VCaP (cell line): ENCODE measurements at regions not wholly inside any gene's neighbourhood (a gene's known extent, or its start where the extent isn't known, plus 50 kb on each side); places are given as distances from the start of the nearest gene placed in this dataset.

Source experiments
- H3K27ac ChIP-seq: fragments of 450-650 bp; 2 replicates; pipeline ENCODE4 v1.5.1; 2017
- TF ChIP-seq, protein P1 (sequence below): fragments of 450-650 bp; conservative IDR thresholded peaks from 2 replicates; pipeline ENCODE4 v1.5.1; 2017; ENCODE audit warnings: mild to moderate bottlenecking, moderate library complexity

DNA sequence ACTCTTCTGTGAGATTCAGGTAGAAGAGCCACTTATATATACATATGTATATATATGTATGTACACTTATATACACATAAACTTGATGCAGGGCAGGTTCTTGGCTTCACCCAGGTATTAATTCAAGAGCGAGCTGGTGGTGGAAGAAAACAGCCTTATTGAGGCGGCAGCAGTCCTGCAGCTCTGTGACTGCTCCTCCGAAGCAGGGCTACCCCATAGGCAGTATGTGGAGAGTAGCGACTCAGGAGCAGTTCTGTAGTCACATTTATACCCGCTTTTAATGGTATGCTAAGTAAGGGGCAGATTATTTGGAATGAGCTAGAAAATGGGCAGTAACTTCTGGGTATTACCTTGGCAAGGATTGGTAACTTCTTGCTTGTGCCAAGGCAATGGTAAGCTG, 280.6 kb upstream of the TFPI start:
- H3K27ac ChIP-seq: no peak overlapping the region
- TF ChIP-seq, protein P1, sequence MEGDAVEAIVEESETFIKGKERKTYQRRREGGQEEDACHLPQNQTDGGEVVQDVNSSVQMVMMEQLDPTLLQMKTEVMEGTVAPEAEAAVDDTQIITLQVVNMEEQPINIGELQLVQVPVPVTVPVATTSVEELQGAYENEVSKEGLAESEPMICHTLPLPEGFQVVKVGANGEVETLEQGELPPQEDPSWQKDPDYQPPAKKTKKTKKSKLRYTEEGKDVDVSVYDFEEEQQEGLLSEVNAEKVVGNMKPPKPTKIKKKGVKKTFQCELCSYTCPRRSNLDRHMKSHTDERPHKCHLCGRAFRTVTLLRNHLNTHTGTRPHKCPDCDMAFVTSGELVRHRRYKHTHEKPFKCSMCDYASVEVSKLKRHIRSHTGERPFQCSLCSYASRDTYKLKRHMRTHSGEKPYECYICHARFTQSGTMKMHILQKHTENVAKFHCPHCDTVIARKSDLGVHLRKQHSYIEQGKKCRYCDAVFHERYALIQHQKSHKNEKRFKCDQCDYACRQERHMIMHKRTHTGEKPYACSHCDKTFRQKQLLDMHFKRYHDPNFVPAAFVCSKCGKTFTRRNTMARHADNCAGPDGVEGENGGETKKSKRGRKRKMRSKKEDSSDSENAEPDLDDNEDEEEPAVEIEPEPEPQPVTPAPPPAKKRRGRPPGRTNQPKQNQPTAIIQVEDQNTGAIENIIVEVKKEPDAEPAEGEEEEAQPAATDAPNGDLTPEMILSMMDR: no peak

DNA sequence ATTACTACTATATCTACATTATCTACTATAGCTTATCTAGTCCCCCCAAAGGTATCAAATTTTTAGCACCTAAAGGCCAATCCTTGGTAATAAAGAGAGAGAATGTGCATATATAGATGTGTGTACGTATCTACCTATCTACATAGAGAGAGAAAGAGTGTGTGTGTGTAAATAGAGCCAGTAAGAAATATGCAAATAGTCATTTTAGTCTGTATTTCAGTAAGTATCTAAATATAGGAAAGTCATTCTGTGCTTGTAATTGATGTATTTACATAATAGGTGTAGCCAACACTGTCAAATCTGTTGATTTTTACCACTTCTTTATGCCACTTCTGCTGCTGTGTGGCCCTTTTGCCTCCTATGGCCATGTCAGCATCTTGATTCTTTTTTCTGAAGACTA, 284.5 kb upstream of the TFPI start:
- no peak overlapping the region for H3K27ac ChIP-seq
- TF ChIP-seq, protein P1: no peak

DNA sequence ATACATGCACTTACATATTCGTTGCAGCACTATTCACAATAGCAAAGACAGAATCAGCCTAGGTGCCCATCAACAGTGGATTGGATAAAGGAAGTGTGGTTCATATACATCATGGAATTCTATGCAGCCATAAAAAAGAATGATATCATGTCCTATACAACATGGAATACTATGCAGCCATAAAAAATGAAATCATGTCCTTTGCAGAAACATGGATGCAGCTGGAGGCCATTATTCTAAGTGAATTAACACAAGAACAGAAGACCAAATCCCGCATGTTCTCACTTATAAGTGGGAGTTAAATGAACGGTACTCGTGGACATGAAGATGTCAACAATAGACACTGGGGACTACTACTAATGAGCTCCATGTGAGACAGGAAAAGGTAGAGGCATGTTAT, 288.1 kb upstream of the TFPI start:
- no peak overlapping the region for H3K27ac ChIP-seq
- TF ChIP-seq, protein P1: no peak

DNA sequence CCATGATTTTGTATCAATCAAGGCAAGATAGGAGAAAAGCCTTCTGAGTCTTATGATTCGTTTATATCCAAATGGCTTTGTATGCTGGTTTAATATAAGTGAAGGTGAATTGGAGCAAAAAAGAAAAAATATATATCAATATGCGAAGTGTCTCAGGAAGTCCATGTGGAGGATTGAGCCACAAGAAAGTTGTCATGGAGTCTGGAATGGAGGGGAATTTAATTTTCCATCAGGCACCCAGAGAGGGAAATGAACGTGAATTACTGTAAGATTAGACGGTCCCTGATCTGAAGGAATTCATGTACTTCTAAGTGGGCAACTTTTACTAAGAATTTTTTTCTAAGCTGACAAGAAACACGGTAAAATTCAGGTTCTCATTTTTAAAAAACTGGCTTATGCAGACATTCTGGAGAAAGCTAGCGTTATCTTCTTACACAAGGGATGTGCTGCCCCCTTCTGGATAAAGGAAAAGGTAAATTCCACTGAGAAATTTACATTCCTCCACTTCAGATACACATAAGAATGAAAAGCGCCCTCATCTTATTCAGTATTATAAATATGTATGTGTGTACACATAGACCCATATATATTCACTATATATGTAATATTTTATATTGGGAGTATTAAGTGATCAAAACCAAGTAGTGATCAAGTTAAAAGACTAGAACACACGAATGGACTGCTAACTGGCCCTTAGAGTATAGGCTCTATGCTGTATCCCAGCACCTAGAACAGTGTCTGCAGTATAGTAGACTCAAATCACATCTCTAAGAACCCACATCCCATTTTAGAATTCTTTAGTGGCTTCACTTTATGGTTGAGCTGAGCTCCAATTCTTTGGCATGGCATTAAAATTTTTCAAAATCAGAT, 289.0 kb upstream of the TFPI start:
- H3K27ac ChIP-seq: no peak overlapping the region
- TF ChIP-seq, protein P1: peak; percentile 77

DNA sequence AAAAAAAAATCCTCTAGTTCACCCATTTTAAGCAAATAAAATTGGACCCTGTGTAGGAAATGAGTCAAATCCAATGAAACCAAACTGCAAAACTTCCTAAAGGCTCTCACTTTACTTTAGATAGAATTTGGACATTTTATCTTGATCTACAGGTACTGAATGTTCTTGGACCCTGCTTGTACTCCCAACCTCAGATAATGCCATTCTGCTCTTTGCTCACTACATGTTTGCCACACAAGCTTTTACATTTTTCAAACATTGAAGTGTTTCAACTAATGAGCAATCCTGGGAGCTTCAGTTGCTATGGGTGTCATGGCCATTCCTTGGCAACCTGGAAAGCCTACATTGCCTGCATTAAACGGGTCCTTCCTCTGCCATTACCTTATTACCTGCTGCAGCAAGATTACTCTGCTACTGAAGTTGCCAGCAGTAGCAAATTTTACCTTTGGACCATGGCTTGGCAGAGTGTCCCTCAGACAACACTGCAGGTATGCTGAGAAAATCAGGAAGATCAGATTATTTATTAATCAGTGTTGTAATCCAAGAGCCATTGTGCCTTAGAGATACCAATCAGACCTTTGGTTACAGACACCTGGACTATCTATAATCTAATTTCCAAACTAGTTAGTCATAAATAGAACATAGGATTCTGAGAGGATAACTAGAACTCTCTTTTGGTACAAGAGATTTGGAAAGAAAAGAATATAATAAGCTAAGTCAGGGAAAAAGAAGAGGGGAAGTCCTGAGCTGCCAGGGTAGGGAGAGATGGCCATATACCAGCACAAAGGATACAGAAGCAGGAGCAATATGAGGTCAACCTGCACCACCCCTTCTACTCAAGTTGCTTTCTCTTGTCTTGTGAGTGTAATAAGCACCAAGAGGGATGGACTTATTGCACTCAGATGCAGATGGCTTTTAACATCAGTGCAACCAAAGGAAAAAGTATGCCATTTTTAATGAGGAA, 293.3 kb upstream of the TFPI start:
- TF ChIP-seq, protein P1: no peak
- peak overlapping the region; percentile 64 for H3K27ac ChIP-seq

DNA sequence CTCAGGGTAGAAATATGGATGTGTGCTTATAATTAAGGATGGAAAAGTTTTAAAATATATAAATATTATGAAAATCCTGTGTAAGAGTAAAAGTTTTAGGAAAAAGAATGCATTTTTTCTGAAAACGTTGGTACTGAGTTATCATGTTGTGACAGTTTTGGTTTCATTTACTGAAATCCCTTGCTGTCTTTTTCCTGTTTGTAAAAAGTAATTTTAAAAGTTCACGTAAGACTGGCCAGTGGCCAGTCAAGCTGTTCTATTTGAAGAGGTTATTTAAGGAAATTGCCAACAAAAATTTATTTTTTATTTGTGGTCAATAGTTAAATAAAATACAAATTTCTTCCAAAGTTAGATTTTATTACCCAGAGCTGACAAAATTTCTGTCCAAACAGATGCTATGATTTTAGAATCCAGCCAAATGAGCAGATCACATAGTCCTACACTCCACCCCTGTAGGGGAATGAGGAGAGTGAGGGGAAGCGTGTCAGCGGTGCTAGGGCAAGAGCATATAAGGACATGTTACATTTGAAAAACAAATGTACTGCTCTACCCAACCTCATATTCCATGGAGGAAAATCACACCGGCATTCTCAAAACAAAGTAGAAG, 297.8 kb upstream of the TFPI start:
- peak overlapping the region; percentile 84 for H3K27ac ChIP-seq
- TF ChIP-seq, protein P1: no peak

DNA sequence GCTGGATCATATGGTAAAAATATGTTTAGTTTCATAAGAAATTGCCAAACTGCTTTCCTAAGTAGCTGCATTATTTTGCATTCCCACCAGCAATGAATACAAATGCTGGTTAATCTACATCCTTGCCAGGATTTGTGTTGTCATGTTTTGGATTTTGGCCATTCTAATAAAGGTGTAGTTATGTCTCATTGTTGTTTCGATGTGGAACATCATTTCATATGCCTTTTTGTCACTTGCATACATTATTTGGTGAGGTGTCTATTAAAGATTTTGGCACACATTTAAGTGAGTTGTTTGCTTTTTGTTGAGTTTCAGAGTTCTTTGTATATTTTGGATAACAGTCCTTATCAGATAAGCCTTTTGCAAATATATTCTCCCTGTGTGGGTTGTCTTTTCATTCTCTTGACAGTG, 299.2 kb upstream of the TFPI start:
- H3K27ac ChIP-seq: peak overlapping the region; percentile 84
- TF ChIP-seq, protein P1: no peak
